ENCODE measurements at regions not wholly inside any gene's neighbourhood (a gene's known extent, or its start where the extent isn't known, plus 50 kb on each side); places are given as distances from the start of the nearest gene placed in this dataset.

DNA sequence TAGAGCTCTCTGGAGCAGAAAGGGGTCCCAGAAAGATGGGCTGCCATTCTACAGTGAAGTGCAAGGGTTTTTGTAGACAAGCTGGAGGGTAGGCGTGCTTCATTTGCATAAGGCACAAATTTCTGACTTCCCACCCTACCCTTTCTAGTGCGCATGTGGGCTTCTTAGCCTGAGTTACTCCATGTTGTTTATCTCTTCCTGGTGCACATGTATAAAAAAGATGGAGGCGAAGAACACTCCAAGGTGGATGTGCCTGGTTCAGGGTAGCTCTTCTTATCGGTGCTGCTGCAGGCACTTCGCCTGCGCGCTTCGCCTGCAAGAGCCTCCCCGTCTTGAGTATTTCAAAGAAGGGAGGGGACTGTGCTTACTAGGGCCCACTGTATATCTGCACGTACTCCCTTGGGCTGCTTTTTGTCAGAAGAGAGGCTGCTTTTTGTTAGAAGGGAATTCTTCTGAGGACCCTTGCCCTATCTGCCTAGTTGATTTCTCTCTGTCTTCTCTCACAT lies 1047.3 kb upstream of the CNTN5 start (continued):
- TF ChIP-seq, protein P1, sequence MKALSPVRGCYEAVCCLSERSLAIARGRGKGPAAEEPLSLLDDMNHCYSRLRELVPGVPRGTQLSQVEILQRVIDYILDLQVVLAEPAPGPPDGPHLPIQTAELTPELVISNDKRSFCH (CRISPR knock-in tag; IDR thresholded peaks at IDR 0.05) = peak; percentile 98
- TF ChIP-seq, protein P1 (tag; IDR thresholded peaks at IDR 0.05) = peak; percentile 100
- peak; percentile 98 for TF ChIP-seq ZNF212 (CRISPR knock-in tag; IDR thresholded peaks at IDR 0.05)
- TF ChIP-seq ILK (tag; IDR thresholded peaks at IDR 0.05; ENCODE audit: borderline replicate concordance, low read depth) = peak; percentile 99
- TF ChIP-seq, protein P2, sequence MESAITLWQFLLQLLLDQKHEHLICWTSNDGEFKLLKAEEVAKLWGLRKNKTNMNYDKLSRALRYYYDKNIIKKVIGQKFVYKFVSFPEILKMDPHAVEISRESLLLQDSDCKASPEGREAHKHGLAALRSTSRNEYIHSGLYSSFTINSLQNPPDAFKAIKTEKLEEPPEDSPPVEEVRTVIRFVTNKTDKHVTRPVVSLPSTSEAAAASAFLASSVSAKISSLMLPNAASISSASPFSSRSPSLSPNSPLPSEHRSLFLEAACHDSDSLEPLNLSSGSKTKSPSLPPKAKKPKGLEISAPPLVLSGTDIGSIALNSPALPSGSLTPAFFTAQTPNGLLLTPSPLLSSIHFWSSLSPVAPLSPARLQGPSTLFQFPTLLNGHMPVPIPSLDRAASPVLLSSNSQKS (CRISPR knock-in tag; IDR thresholded peaks at IDR 0.05) = peak; percentile 97
- TF ChIP-seq ZNF79 (CRISPR knock-in tag; IDR thresholded peaks at IDR 0.05; ENCODE audit: low read depth) = peak; percentile 96
- TF ChIP-seq KLF13 (tag; IDR thresholded peaks at IDR 0.05; ENCODE audit: borderline replicate concordance, low read depth) = peak; percentile 99
- peak; percentile 28; the same call in 1 of the 2 replicates for TF ChIP-seq ADNP (tag; IDR thresholded peaks at IDR 0.05)
- peak; percentile 98 for TF ChIP-seq ZNF449 (CRISPR knock-in tag; IDR thresholded peaks at IDR 0.05)
- peak; percentile 97 for TF ChIP-seq PTTG1 (tag; IDR thresholded peaks at IDR 0.05; ENCODE audit: low read depth)
- no peak for TF ChIP-seq ZNF146 (CRISPR knock-in tag; IDR thresholded peaks at IDR 0.05; ENCODE audit: unreplicated experiment)
- peak; percentile 73 for TF ChIP-seq ZNF436 (CRISPR knock-in tag; IDR thresholded peaks at IDR 0.05)
- TF ChIP-seq SIX5 (IDR thresholded peaks at IDR 0.05; ENCODE audit: borderline replicate concordance in 1 of 2, insufficient read depth in 1 of 2, low read depth in 1 of 2, low read length in 2 of 2) = no peak
- peak; percentile 96 for TF ChIP-seq DIDO1 (tag; IDR thresholded peaks at IDR 0.05; ENCODE audit: low read depth)
- no peak for TF ChIP-seq SRSF9 (IDR thresholded peaks at IDR 0.05; ENCODE audit: borderline replicate concordance, low read depth, low read length)
- TF ChIP-seq HDAC2 (IDR thresholded peaks at IDR 0.05) = peak; percentile 80; the same call in 1 of the 2 replicates
- TF ChIP-seq ZNF24 (IDR thresholded peaks at IDR 0.05) = no peak
- TF ChIP-seq ATF2 (CRISPR knock-in tag; IDR thresholded peaks at IDR 0.05) = no peak
- TF ChIP-seq SMARCE1 (IDR thresholded peaks at IDR 0.05) = peak; percentile 15; the same call in 1 of the 2 replicates
- TF ChIP-seq, protein P3, sequence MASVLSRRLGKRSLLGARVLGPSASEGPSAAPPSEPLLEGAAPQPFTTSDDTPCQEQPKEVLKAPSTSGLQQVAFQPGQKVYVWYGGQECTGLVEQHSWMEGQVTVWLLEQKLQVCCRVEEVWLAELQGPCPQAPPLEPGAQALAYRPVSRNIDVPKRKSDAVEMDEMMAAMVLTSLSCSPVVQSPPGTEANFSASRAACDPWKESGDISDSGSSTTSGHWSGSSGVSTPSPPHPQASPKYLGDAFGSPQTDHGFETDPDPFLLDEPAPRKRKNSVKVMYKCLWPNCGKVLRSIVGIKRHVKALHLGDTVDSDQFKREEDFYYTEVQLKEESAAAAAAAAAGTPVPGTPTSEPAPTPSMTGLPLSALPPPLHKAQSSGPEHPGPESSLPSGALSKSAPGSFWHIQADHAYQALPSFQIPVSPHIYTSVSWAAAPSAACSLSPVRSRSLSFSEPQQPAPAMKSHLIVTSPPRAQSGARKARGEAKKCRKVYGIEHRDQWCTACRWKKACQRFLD (CRISPR knock-in tag; IDR thresholded peaks at IDR 0.05) = peak; percentile 100

Data from K562 (cell line).